Dermis blood vessel endothelial cell (primary cell): ENCODE measurements at regions not wholly inside any gene's neighbourhood (a gene's known extent, or its start where the extent isn't known, plus 50 kb on each side); places are given as distances from the start of the nearest gene placed in this dataset.
"Not testable (repeated sequence)": the region's sequence is repeated elsewhere in the genome, so short reads cannot be mapped to it uniquely, and the experiment has no call there.

ENCODE experiments used
- DNase-seq: peaks from one replicate; pipeline ENCODE4 v3.0.0; 2010

- DNase-seq, result no peak
Measured at GRCh38 chr14:89743828-89744227, 210.7 kb downstream of the EFCAB11 start.

DNA sequence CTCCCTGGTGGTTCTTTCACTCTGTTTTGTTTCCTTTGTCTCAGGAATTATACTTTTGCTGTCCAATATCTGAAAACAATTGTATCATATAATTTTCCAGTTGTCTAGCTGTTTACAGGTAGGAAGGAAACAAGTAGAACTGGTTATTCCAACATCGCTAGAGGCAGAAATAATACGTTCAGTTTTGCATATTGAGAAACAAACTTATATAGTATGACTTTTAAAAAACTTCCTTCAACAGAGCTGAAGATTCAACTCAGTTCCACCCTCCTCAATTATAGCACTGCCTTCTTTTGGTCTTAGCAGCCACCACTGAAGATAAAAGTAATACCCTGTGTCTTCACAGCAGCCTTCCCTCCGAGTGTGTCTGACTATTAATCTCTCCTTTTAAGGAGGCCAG, 214.3 kb downstream of the EFCAB11 start:
- no peak for DNase-seq

DNA sequence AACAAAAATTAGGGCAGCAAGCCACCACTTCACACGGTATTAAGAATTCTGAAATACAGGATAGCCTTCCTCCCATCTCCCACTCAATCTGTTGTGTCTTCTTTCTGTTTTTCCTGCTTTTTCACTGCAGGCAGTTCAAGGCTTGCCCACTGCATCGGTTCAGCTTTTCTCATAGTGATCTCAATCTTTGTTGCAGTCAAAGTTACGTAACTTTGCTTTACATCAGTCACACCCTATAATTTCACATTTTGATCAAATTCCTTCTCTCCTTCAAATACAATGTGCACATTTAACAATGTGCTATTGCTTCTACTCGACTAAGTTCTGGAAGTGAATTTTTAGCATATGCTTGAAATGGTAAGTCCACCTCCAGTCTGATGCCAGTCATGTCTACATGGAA, 217.6 kb downstream of the EFCAB11 start:
- no peak for DNase-seq

DNA sequence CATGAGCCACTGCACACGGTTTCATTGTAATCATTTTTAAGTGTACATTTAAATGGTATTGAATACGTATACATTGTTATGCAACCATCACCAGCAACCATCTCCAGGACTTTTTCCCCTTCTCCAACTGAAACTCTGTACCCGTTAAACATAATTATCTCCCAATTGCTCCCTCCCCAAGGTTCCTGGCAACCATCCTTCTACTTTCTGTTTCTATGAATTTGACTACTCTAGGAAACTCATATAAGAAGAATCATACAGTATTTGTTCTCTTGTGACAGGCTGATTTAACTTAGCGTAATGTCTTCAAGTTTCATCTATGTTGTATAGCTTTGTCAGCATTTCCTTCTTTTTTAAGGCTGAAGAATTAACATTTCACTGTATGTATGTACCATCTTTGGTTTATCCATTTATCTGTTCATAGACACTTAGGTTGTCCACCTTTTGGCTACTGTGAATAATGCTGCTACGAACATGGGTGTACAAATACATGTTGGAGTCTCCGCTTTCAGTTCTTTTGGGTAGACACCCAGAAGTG, 223.1 kb downstream of the EFCAB11 start:
- no peak for DNase-seq

- no peak for DNase-seq
Measured at GRCh38 chr14:89730687-89731086, 223.8 kb downstream of the EFCAB11 start.

DNA sequence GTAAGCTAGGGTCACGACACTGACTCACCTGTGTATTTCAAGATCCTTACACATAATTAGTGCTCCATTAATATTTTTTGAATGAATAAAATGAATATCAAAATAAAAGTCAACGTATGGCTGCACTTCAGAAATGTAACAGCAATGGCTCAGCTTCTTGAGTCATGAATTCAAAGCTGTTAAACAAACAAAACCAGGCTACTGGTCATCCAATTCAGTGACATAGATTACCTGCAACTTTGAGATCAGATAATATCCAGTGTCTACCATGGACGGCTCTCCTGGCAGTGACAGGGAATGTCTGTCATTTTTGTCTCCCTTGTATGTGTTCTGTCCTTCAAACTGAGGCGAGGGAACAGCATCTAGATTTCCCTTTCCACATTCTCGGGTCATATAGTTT, 225.6 kb downstream of the EFCAB11 start:
- DNase-seq, result no peak

GRCh38 chr14:89726226-89726625, 228.3 kb downstream of the EFCAB11 start:
- DNase-seq, result not testable (repeated sequence)

- DNase-seq, result no peak
Measured at GRCh38 chr14:89724628-89724960, 229.9 kb downstream of the EFCAB11 start.

- DNase-seq, result no peak
Measured at GRCh38 chr14:89723930-89724627, 230.5 kb downstream of the EFCAB11 start.

DNA sequence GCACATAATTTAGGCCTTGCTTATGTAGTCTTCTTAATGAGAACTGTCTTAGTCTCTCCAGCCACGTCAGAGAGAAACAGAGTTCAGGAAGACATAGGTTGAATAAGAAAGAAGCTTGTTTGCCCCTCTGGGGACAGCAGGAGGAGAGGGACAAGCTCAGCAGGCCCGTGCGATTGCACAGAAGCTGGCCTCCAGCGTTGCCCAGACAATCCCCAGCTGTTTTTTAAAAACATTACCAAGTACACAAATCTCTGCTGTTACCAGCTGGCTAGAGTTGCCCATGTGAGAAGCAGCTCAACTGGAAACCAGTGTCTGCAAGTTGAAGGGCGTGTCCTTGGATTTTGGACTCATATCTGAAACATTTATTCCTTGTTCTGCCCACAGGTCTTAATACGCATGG, 232.6 kb downstream of the EFCAB11 start:
- DNase-seq, result no peak

GRCh38 chr14:89720741-89721729, 233.5 kb downstream of the EFCAB11 start:
- peak; percentile 12 for DNase-seq

GRCh38 chr14:89720076-89720687, 234.3 kb downstream of the EFCAB11 start:
- DNase-seq, result no peak

- DNase-seq, result no peak
Measured at GRCh38 chr14:89719366-89720075, 235.0 kb downstream of the EFCAB11 start.

DNA sequence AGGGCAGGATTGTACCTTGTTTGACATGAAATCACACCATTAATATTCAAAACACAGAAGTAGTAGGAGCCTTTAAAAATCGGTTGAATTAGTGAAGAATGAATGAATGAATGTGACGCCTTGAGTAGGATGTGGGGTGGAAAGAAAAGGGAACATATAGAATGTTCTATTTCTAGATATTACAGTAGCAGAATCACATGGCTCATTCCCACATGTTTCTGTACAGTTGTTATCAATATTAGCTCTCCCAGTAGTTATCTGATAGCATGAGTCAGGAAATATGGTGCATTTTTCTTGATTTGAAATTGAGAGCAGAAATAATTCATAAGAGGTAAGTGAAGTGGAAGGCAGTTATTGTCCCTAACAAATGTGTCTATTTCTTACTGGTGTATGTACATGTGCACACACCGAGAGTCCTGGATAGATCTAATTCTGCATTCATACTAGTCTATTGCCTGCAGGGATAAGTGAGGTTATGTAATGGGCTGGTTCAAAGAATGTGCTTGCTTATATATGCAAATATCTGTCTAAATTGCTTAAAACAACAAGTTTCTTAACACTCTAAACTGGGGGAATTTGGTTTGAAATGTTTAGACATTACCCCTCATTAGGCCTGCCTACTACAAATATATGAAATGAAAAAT, 245.4 kb downstream of the EFCAB11 start:
- DNase-seq, result no peak

GRCh38 chr14:89707086-89707485, 247.4 kb downstream of the EFCAB11 start:
- no peak for DNase-seq

DNA sequence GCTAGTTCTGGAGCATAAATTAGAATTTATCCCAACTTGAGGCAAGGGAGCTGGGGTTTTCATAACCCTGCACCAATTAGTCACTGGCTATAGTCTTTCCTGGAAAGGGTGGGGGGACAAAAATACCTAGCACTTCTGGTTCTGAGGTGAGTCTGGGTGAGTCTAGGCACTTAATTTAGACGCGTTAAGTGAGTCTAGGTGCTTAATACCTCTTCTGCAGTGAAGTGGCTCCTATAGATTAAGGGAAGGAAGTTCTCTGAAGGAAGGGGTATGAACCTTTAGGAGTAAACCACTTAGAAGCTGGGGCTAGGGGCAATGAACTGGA, 251.7 kb downstream of the EFCAB11 start:
- no peak for DNase-seq

GRCh38 chr14:89702073-89702875, 252.3 kb downstream of the EFCAB11 start:
- DNase-seq, result no peak

DNA sequence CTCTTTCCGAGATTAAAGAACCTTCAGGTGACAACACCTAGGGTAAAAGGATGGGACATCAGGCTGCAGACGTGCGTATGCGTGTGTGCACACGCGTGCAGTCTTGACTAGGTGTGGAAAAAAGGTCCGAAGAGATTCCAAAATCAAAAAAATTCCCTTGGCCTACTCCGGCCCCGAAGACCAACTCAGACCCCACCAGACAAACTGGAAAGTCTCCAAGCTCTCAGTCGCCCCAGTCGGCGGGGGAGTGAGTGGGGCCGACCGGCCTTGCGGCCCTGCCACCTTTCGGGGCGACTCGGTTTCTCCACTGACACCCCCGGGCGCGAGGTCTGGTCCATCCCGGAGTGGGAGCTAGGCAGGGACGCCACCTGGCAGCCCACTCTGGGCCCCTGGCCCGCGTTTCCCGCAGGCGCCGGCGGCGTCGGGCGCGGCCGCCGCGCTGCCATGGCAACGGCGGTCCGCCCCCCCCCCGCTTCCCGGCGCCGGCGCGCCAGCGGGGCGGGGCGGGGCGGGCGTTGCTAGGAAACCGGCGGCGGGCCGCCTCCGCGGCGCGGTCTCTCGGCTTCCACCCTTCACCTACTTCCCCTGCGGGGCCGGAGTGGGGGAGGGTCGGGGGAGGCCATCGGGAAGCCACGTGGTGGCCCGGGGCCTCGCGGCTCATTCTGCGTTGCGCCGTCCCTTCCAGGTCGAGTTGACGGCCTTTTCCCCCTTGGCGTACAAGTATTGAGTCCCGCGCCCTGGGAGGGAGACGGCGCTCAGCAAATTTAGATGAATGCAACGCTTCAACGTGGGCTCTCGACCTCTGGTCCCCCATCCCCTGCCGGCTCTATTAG, 253.1 kb downstream of the EFCAB11 start:
- peak; percentile 65 for DNase-seq

DNA sequence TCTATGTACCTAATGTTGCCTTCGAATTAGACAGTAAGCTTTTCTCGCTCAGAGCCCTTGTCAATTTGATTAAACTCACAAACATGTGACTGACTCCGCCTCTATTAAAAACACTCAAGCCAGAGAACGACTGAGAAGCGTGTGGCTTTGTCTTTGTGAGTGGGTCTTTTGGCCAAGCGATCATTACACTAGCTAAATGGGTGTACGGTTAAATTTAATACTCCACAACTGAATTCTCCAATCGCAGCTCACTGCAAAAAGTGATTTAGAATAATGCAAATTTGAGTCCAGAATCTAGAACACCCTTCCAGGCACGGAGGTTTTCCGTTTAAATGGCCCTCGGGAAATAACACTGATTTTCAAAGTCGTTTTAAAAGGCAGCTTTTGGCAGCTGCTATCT, 253.7 kb downstream of the EFCAB11 start:
- DNase-seq, result no peak

GRCh38 chr14:89699071-89699470, 255.5 kb downstream of the EFCAB11 start:
- no peak for DNase-seq
